Mesenchymal stem cell (in vitro differentiated cells and primary cell): ENCODE measurements at regions not wholly inside any gene's neighbourhood (a gene's known extent, or its start where the extent isn't known, plus 50 kb on each side); places are given as distances from the start of the nearest gene placed in this dataset.

Experiments
- DNase-seq: peaks from one replicate; pipeline ENCODE4 v3.0.0-alpha.2; 2013
- H2AFZ ChIP-seq: one replicate; pipeline ENCODE4 v1.6.1; 2013; ENCODE audit warnings: low read depth, mild to moderate bottlenecking, control low read depth, inconsistent platforms, low read length, moderate library complexity
- H2AK5ac ChIP-seq: 2 replicates; pipeline ENCODE4 v1.6.1; 2013; ENCODE audit warnings: low read length, moderate library complexity, mild to moderate bottlenecking, inconsistent platforms; ENCODE audit not compliant: severe bottlenecking
- H2BK120ac ChIP-seq: one replicate; pipeline ENCODE4 v1.6.1; 2013; ENCODE audit warnings: low read depth, mild to moderate bottlenecking, inconsistent platforms, low read length, moderate library complexity
- H2BK12ac ChIP-seq, 2 experiments: one replicate each; pipeline ENCODE4 v1.6.1; 2013; ENCODE audit warnings: inconsistent platforms in 2 of 2, low read length in 2 of 2, mild to moderate bottlenecking in 2 of 2, moderate library complexity in 2 of 2, control low read depth in 1 of 2
- H2BK15ac ChIP-seq: one replicate; pipeline ENCODE4 v1.6.1; 2013; ENCODE audit warnings: mild to moderate bottlenecking, low read depth, inconsistent platforms; ENCODE audit not compliant: poor library complexity, severe bottlenecking
- H2BK5ac ChIP-seq: 2 replicates; pipeline ENCODE4 v1.6.1; 2013; ENCODE audit warnings: low read depth, mild to moderate bottlenecking, low read length, control low read depth, inconsistent platforms; ENCODE audit not compliant: poor library complexity, severe bottlenecking
- H3K14ac ChIP-seq, 2 experiments: one replicate each; pipeline ENCODE4 v1.6.1; 2013; ENCODE audit warnings: inconsistent platforms in 2 of 2, low read length in 2 of 2, control low read depth in 1 of 2, mild to moderate bottlenecking in 1 of 2, moderate library complexity in 1 of 2
- H3K18ac ChIP-seq, 2 experiments: one replicate each; pipeline ENCODE4 v1.6.1; 2013; ENCODE audit warnings: inconsistent platforms in 2 of 2, low read length in 2 of 2, control low read depth in 1 of 2, low read depth in 1 of 2, mild to moderate bottlenecking in 1 of 2
- H3K23ac ChIP-seq, 2 experiments: one replicate each; pipeline ENCODE4 v1.6.1; 2013; ENCODE audit warnings: inconsistent platforms in 2 of 2, low read length in 2 of 2, mild to moderate bottlenecking in 2 of 2, moderate library complexity in 2 of 2, control low read depth in 1 of 2
- H3K27ac ChIP-seq: 2 replicates; pipeline ENCODE4 v1.5.1; 2013; ENCODE audit warnings: mild to moderate bottlenecking, moderate library complexity, low read length, control low read depth, inconsistent platforms; ENCODE audit not compliant: poor library complexity, severe bottlenecking
- H3K27me3 ChIP-seq, 2 experiments: 2 replicates each; pipeline versions ENCODE4 v1.6.1 to v1.7.0; 2013; ENCODE audit warnings: low read length in 2 of 2, mild to moderate bottlenecking in 2 of 2, moderate library complexity in 2 of 2, control low read depth in 1 of 2, inconsistent platforms in 1 of 2; ENCODE audit not compliant: control insufficient read depth in 1 of 2, insufficient read depth in 1 of 2
- H3K36me3 ChIP-seq, 2 experiments: 2 replicates each; pipeline versions ENCODE4 v1.6.1 to v1.7.0; 2013; ENCODE audit warnings: low read length in 2 of 2, control low read depth in 1 of 2, inconsistent platforms in 1 of 2, low read depth in 1 of 2, mild to moderate bottlenecking in 1 of 2; ENCODE audit not compliant: insufficient read depth in 2 of 2, control insufficient read depth in 1 of 2
- H3K4ac ChIP-seq, 2 experiments: one replicate each; pipeline ENCODE4 v1.6.1; 2013; ENCODE audit warnings: inconsistent platforms in 2 of 2, low read length in 2 of 2, mild to moderate bottlenecking in 2 of 2, moderate library complexity in 2 of 2, control low read depth in 1 of 2, low read depth in 1 of 2
- H3K4me1 ChIP-seq: 2 replicates; pipeline ENCODE4 v1.6.1; 2013; ENCODE audit warnings: low read depth, low read length, control low read depth; ENCODE audit not compliant: control insufficient read depth, insufficient read depth
- H3K4me2 ChIP-seq: 2 replicates; pipeline ENCODE4 v1.6.1; 2013; ENCODE audit warnings: low read length, mild to moderate bottlenecking, inconsistent platforms; ENCODE audit not compliant: poor library complexity, severe bottlenecking
- H3K4me3 ChIP-seq, 2 experiments: 2 replicates each; pipeline versions ENCODE4 v1.5.1 to v1.7.0; 2013; ENCODE audit warnings: low read length in 2 of 2, mild to moderate bottlenecking in 2 of 2, control low read depth in 1 of 2, low read depth in 1 of 2; ENCODE audit not compliant: insufficient read depth in 1 of 2
- H3K79me1 ChIP-seq: replicated peaks from 2 replicates; pipeline ENCODE4 v1.6.1; 2013; ENCODE audit warnings: mild to moderate bottlenecking, control low read depth, low read length, inconsistent platforms; ENCODE audit not compliant: poor library complexity, severe bottlenecking
- H3K9ac ChIP-seq: 2 replicates; pipeline ENCODE4 v1.7.0; 2013; ENCODE audit warnings: mild to moderate bottlenecking, low read length, moderate library complexity
- H3K9me3 ChIP-seq: 2 replicates; pipeline ENCODE4 v1.7.0; 2013; ENCODE audit warnings: mild to moderate bottlenecking, low read length; ENCODE audit not compliant: control insufficient read depth
- H4K8ac ChIP-seq: one replicate; pipeline ENCODE4 v1.6.1; 2013; ENCODE audit warnings: inconsistent platforms, mild to moderate bottlenecking, low read length, moderate library complexity
- H4K91ac ChIP-seq: one replicate; pipeline ENCODE4 v1.6.1; 2013; ENCODE audit warnings: mild to moderate bottlenecking, low read length, inconsistent platforms
- WGBS: methylation state at CpG from one replicate; pipeline ENCODE4 v1.1.7; 2013; ENCODE audit warnings: mixed read lengths; 5-methylcytosine and 5-hydroxymethylcytosine counted together

DNA sequence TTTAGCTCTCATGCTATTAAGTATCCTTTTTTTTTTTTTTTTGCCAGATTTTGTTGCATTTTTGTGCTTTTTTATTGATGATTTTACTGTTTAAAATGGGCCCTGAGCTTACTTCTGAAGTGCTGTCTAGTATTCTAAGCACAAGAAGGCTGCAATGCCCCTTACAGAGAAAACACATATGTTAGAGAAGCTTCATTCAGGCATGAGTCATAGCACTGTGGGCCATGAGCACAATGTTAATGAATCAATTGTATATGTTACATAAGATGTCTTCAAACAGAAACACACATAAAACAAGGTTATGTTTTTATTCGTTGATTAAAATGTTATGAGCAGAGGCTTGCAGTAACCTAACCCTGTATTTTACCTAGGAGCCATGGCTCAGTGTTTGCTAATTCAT, 117.8 kb upstream of the C11orf87 start:
- H2BK15ac ChIP-seq = no peak overlapping the region
- H3K4ac ChIP-seq = no peak overlapping the region
- H4K8ac ChIP-seq = no peak overlapping the region
- no peak overlapping the region for H2BK120ac ChIP-seq
- no peak overlapping the region for H2AFZ ChIP-seq
- peak; percentile 61 for DNase-seq
- H3K14ac ChIP-seq = no peak overlapping the region
- no peaks in the 10 kb centered on the region for H3K79me1 ChIP-seq
- H3K27ac ChIP-seq = no peak overlapping the region
- 71% methylated on average over 1 of the region's 1 CpG for WGBS
- no peaks in the 10 kb centered on the region for H3K36me3 ChIP-seq
- no peak overlapping the region for H3K9ac ChIP-seq
- no peaks in the 10 kb centered on the region for H3K4me1 ChIP-seq
- no peak overlapping the region for H2AK5ac ChIP-seq
- no peaks in the 10 kb centered on the region for H3K27me3 ChIP-seq
- H3K4me3 ChIP-seq = no peak overlapping the region
- no peak overlapping the region for H2BK5ac ChIP-seq
- H3K23ac ChIP-seq = no peak overlapping the region
- no peak overlapping the region for H3K4me2 ChIP-seq
- no peaks in the 10 kb centered on the region for H3K9me3 ChIP-seq
- no peak overlapping the region for H2BK12ac ChIP-seq
- H3K18ac ChIP-seq = no peak overlapping the region
- H4K91ac ChIP-seq = no peak overlapping the region

DNA sequence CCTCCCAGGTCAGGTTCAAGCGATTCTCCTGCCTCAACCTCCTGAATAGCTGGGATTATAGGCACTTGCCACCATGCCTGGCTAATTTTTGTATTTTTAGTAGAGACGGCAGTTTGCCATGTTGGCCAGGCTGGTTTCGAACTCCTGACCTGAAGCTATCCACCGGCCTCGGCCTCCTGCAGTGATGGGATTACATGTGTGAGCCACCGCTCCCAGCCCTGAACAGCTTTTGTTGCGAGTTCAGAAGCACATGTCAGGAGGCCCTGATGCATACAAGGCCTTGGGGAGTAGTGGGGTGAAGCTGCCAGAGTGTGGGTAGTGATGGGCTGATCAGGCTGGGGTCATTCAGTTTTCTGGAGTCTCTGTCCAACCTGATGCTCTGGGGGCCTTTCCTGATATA, 117.0 kb upstream of the C11orf87 start:
- no peak overlapping the region for H2BK5ac ChIP-seq
- H4K91ac ChIP-seq = no peak overlapping the region
- H2AK5ac ChIP-seq = no peak overlapping the region
- no peak overlapping the region for H3K14ac ChIP-seq
- no peak overlapping the region for H4K8ac ChIP-seq
- no peak overlapping the region for H2BK15ac ChIP-seq
- no peak overlapping the region for H3K18ac ChIP-seq
- H3K36me3 ChIP-seq = no peaks in the 10 kb centered on the region
- no peaks in the 10 kb centered on the region for H3K4me1 ChIP-seq
- H3K4me2 ChIP-seq = no peak overlapping the region
- no peak overlapping the region for H2BK12ac ChIP-seq
- DNase-seq = no peak
- 96% methylated on average over 7 of the region's 7 CpGs for WGBS
- H2AFZ ChIP-seq = no peak overlapping the region
- H3K23ac ChIP-seq = no peak overlapping the region
- H2BK120ac ChIP-seq = no peak overlapping the region
- H3K27ac ChIP-seq = no peak overlapping the region
- H3K4ac ChIP-seq = no peak overlapping the region
- H3K9ac ChIP-seq = no peak overlapping the region
- no peaks in the 10 kb centered on the region for H3K79me1 ChIP-seq
- no peak overlapping the region for H3K4me3 ChIP-seq
- no peaks in the 10 kb centered on the region for H3K9me3 ChIP-seq
- H3K27me3 ChIP-seq = no peaks in the 10 kb centered on the region

DNA sequence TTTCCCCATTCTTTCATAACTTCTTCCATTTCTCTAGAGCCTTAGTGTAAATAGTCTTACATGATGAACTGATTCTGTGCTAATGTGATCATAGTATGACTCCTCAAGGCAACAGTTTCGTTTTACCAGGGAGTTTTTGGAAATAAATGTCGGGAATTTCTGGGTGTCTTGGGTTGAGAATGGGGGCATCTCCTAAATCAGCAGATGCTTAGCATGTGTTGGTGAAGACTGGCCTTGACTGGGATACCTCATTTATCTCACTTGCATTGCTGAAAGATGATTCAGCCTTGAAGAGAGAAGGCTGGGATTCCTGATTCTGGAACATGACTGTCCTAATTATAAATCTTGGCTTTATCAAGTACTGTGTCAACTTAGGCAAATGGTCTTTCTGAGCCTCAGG, 115.7 kb upstream of the C11orf87 start:
- no peak overlapping the region for H2AK5ac ChIP-seq
- H3K9ac ChIP-seq = no peak overlapping the region
- no peak overlapping the region for H2BK12ac ChIP-seq
- H3K36me3 ChIP-seq = no peaks in the 10 kb centered on the region
- H2BK120ac ChIP-seq = no peak overlapping the region
- no peak overlapping the region for H3K4me2 ChIP-seq
- WGBS = 68% methylated on average over 2 of the region's 2 CpGs
- H3K27ac ChIP-seq = no peak overlapping the region
- DNase-seq = peak; percentile 27
- no peak overlapping the region for H2AFZ ChIP-seq
- no peak overlapping the region for H3K18ac ChIP-seq
- no peak overlapping the region for H3K4ac ChIP-seq
- no peak overlapping the region for H4K8ac ChIP-seq
- H3K27me3 ChIP-seq = no peaks in the 10 kb centered on the region
- H3K4me3 ChIP-seq = no peak overlapping the region
- no peaks in the 10 kb centered on the region for H3K4me1 ChIP-seq
- H2BK5ac ChIP-seq = no peak overlapping the region
- no peak overlapping the region for H3K23ac ChIP-seq
- no peak overlapping the region for H4K91ac ChIP-seq
- H3K9me3 ChIP-seq = no peaks in the 10 kb centered on the region
- no peak overlapping the region for H2BK15ac ChIP-seq
- no peak overlapping the region for H3K14ac ChIP-seq
- no peaks in the 10 kb centered on the region for H3K79me1 ChIP-seq

DNA sequence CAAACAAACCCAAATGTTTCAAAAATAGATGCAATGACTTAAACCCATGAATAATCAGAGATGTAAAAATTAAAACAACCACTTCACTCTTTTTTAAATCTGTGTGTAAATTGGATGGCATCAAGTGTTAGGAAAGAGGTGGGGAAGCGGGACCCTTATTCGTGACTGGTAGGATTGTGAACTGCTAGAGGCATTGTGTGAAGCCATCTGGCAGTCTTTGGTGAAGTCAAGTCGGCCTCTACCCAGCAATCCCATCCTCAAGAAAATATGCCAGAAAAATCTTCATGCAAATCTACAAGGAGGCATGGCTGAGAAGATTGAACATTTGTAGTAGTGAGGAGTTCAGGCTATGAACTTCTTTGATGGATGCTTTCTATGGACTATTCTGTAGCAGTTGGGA, 114.6 kb upstream of the C11orf87 start:
- Histone ChIP-seq H2BK12ac (no peak overlapping the region), H3K27ac (no peak overlapping the region), H3K4me2 (no peak overlapping the region), H3K23ac (no peak overlapping the region), H2BK5ac (no peak overlapping the region), H3K4me1 (no peaks in the 10 kb centered on the region), H3K9me3 (no peaks in the 10 kb centered on the region), H4K91ac (no peak overlapping the region), H2BK15ac (no peak overlapping the region), H3K36me3 (no peaks in the 10 kb centered on the region), H3K9ac (no peak overlapping the region), H4K8ac (no peak overlapping the region), H2AK5ac (no peak overlapping the region), H3K4me3 (no peak overlapping the region), H3K18ac (peak overlapping the region in 1 of 2 experiments; percentile 2), H3K79me1 (no peaks in the 10 kb centered on the region), H2BK120ac (no peak overlapping the region), H2AFZ (no peak overlapping the region), H3K27me3 (no peaks in the 10 kb centered on the region), H3K14ac (no peak overlapping the region), H3K4ac (no peak overlapping the region)
- no peak for DNase-seq
- WGBS = 100% methylated on average over 2 of the region's 3 CpGs
